ENCODE measurements at regions not wholly inside any gene's neighbourhood (a gene's known extent, or its start where the extent isn't known, plus 50 kb on each side); places are given as distances from the start of the nearest gene placed in this dataset.
A peak's percentile ranks its signal among the peaks of the same experiment; 100 is the strongest.

DNA sequence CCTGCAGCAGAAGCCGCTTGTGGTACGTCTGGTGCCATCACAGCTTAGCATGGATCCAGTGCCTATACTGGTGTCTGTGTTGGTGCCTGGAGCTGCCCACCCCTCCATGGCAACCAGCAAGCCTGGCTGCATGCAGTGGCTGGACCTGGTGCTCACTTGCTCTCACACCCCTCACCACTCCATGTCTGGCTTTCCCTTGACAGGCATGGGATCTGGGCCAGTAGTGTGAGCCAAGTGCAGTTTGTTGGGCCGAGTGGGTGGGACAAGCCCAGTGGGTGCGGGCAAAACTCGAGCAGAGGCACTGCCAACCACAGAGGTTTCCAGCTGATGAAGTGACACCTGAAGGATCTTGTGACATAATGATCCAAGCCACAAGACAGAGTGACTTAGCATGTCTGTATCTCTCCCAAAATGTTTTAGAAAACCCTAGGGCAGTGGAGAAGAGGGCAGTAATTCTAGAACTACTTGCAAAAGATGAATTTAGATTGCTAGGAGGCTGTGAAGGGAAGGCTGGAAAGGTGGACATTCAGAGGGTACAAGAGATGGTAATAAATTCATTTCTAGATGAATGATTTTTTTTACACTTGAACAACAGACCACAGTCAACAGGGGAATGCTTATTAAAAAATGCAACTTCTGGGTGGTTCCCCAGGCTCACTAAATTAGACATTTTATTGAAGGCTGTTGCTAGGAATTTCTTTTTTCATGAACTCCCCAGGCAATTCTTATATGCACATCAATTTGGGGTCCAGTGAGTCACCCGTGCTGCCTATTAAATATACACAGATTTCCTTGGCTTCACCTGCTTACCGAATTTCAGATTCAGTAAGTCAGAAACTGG lies 660.3 kb downstream of the TLR4 start:
- H3K4me2 ChIP-seq (ENCODE audit: insufficient read depth, insufficient read length, low read length) = no peak overlapping the region
- no peak for DNase-seq
- Mint-ChIP-seq H3K9me3 (no peaks in the 10 kb centered on the region; a peak in 1 of 5 replicates), H3K4me1 (peaks cover 7 to 8% of the 10 kb centered on the region in 2 experiments), H3K4me3 (no peak overlapping the region), H3K27ac (no peak overlapping the region; a peak in 1 of 7 replicates), H3K27me3 (ENCODE audit: low read depth) (no peaks in the 10 kb centered on the region), H3K36me3 (ENCODE audit: insufficient read depth in 1 of 3, low read depth in 3 of 3) (no peaks in the 10 kb centered on the region)
- no peak overlapping the region for H2BK20ac ChIP-seq (ENCODE audit: low read depth, low read length, poor library complexity, severe bottlenecking)
- no peaks in the 10 kb centered on the region for H3K27me3 ChIP-seq (ENCODE audit: insufficient read depth, low read length)
- no peak overlapping the region for H4K91ac ChIP-seq (ENCODE audit: insufficient read length, low read depth, low read length)
- no peaks in the 10 kb centered on the region for H3K9me3 ChIP-seq (ENCODE audit: control insufficient read depth, low read depth, low read length)
- no peak overlapping the region for H2BK120ac ChIP-seq (ENCODE audit: low read depth, low read length, poor library complexity, severe bottlenecking)
- H2AK5ac ChIP-seq (ENCODE audit: insufficient read length, low read length) = no peak overlapping the region
- TF ChIP-seq, protein P1, sequence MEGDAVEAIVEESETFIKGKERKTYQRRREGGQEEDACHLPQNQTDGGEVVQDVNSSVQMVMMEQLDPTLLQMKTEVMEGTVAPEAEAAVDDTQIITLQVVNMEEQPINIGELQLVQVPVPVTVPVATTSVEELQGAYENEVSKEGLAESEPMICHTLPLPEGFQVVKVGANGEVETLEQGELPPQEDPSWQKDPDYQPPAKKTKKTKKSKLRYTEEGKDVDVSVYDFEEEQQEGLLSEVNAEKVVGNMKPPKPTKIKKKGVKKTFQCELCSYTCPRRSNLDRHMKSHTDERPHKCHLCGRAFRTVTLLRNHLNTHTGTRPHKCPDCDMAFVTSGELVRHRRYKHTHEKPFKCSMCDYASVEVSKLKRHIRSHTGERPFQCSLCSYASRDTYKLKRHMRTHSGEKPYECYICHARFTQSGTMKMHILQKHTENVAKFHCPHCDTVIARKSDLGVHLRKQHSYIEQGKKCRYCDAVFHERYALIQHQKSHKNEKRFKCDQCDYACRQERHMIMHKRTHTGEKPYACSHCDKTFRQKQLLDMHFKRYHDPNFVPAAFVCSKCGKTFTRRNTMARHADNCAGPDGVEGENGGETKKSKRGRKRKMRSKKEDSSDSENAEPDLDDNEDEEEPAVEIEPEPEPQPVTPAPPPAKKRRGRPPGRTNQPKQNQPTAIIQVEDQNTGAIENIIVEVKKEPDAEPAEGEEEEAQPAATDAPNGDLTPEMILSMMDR (conservative IDR thresholded peaks at IDR 0.05) = no peak
- H3K9ac ChIP-seq (ENCODE audit: extremely low read depth, insufficient read length, low read length) = no peak overlapping the region
- no peak overlapping the region for H4K8ac ChIP-seq (replicated peaks; ENCODE audit: insufficient read length, low read depth, low read length)
- H3K4ac ChIP-seq (ENCODE audit: low read depth, low read length) = 0 out of 2 replicates have a peak overlapping the region, but pooled peaks have one; percentile 75
- H3K4me1 ChIP-seq (ENCODE audit: insufficient read depth, low read length) = peaks cover 4% of the 10 kb centered on the region; the same call in 1 of the 2 replicates
- H3K14ac ChIP-seq (ENCODE audit: insufficient read depth, low read length) = no peak overlapping the region
- H3K79me1 ChIP-seq (ENCODE audit: insufficient read depth, low read depth, low read length, poor library complexity, severe bottlenecking) = no peaks in the 10 kb centered on the region
- WGBS (ENCODE audit: extremely low coverage, insufficient read length, low lambda C conversion rate) = no CpG with 5 or more reads among the region's 7 CpGs
- H3K27ac ChIP-seq (ENCODE audit: insufficient read length, low read depth, low read length) = no peak overlapping the region
- no peaks in the 10 kb centered on the region for H4K20me1 ChIP-seq (ENCODE audit: control insufficient read depth, insufficient read depth, insufficient read length)
- H3K18ac ChIP-seq (ENCODE audit: insufficient read length, low read depth, low read length) = peak overlapping the region; percentile 55
- H2BK15ac ChIP-seq (ENCODE audit: low read depth, low read length) = 0 out of 2 replicates have a peak overlapping the region, but pooled peaks have one; percentile 99
- H3K56ac ChIP-seq (ENCODE audit: insufficient read length, low read depth, low read length) = no peak overlapping the region
- no peaks in the 10 kb centered on the region for H3K23me2 ChIP-seq (ENCODE audit: insufficient read length, low read depth, low read length, poor library complexity, severe bottlenecking)
- H3K23ac ChIP-seq (ENCODE audit: insufficient read length, low read depth, low read length) = no peak overlapping the region
- no peak overlapping the region for H4K5ac ChIP-seq (ENCODE audit: insufficient read length, low read depth, low read length)
- no peak overlapping the region for H2BK5ac ChIP-seq (ENCODE audit: insufficient read length, low read length)
- no peaks in the 10 kb centered on the region for H3K79me2 ChIP-seq (ENCODE audit: insufficient read depth, low read length)
- no peak overlapping the region for H2AFZ ChIP-seq (ENCODE audit: low read length)
- no peak overlapping the region for H2BK12ac ChIP-seq (ENCODE audit: insufficient read length, low read depth, low read length)
- no peak overlapping the region for H3T11ph ChIP-seq (ENCODE audit: low read length)

All from H9 (cell line).